8988T (cell line): ENCODE measurements at regions not wholly inside any gene's neighbourhood (a gene's known extent, or its start where the extent isn't known, plus 50 kb on each side); places are given as distances from the start of the nearest gene placed in this dataset.

Source experiments
- DNase-seq: peaks from one replicate; pipeline ENCODE4 v3.0.0; 2011

GRCh38 chr1:17907999-17908398, 152.9 kb downstream of the ACTL8 start:
- DNase-seq: no peak

- DNase-seq: no peak
Measured at GRCh38 chr1:17908945-17909344, 153.8 kb downstream of the ACTL8 start.

- DNase-seq: no peak
Measured at GRCh38 chr1:17909634-17910033, 154.5 kb downstream of the ACTL8 start.

GRCh38 chr1:17911791-17912190, 156.7 kb downstream of the ACTL8 start:
- no peak for DNase-seq

- no peak for DNase-seq
Measured at GRCh38 chr1:17912491-17912890, 157.4 kb downstream of the ACTL8 start.

GRCh38 chr1:17913326-17914115, 158.4 kb downstream of the ACTL8 start:
- DNase-seq: no peak

GRCh38 chr1:17914131-17914530, 159.0 kb downstream of the ACTL8 start:
- DNase-seq: no peak

GRCh38 chr1:17914987-17915386, 159.9 kb downstream of the ACTL8 start:
- DNase-seq: no peak

- DNase-seq: no peak
Measured at GRCh38 chr1:17915511-17916197, 160.5 kb downstream of the ACTL8 start.

- no peak for DNase-seq
Measured at GRCh38 chr1:17916702-17917101, 161.6 kb downstream of the ACTL8 start.

- peak; percentile 34 for DNase-seq
Measured at GRCh38 chr1:17919525-17920439, 164.6 kb downstream of the ACTL8 start.

- DNase-seq: no peak
Measured at GRCh38 chr1:17920881-17921640, 165.9 kb downstream of the ACTL8 start.

GRCh38 chr1:17922833-17923232, 167.7 kb downstream of the ACTL8 start:
- peak; percentile 39 for DNase-seq

GRCh38 chr1:17923666-17924065, 168.5 kb downstream of the ACTL8 start:
- no peak for DNase-seq

GRCh38 chr1:17924578-17924977, 169.4 kb downstream of the ACTL8 start:
- no peak for DNase-seq

GRCh38 chr1:17925290-17926237, 170.4 kb downstream of the ACTL8 start:
- no peak for DNase-seq

GRCh38 chr1:17926906-17927305, 171.8 kb downstream of the ACTL8 start:
- no peak for DNase-seq

- no peak for DNase-seq
Measured at GRCh38 chr1:17927952-17928351, 172.8 kb downstream of the ACTL8 start.

GRCh38 chr1:17929224-17929623, 174.1 kb downstream of the ACTL8 start:
- DNase-seq: no peak

GRCh38 chr1:17930635-17931034, 175.5 kb downstream of the ACTL8 start:
- DNase-seq: no peak

- DNase-seq: no peak
Measured at GRCh38 chr1:17932164-17932563, 175.4 kb upstream of the IGSF21 start.
